ENCODE measurements at regions not wholly inside any gene's neighbourhood (a gene's known extent, or its start where the extent isn't known, plus 50 kb on each side); places are given as distances from the start of the nearest gene placed in this dataset.

GRCh38 chr5:144638787-144639186 lies 468.1 kb downstream of the KCTD16 start:
- CTCF ChIA-PET, result no interaction called here
- H3K27me3 ChIP-seq (ENCODE audit: control insufficient read depth, insufficient read depth, low read length), result no peaks in the 10 kb centered on the region
- H3K4me1 ChIP-seq (ENCODE audit: control insufficient read depth, insufficient read depth, low read length), result no peaks in the 10 kb centered on the region
- ATAC-seq (no peak), DNase-seq (ENCODE audit: low read depth, low spot score) (no peak)
- intact Hi-C loops (cut with micrococcal nuclease; ENCODE audit: unreplicated experiment) (no loop called here), in situ Hi-C loops (cut with HindIII; ENCODE audit: low pct_unique_long_range_greater_than_20kb, low sequenced_read_pairs) (no loop called here)
- H3K27ac ChIP-seq (ENCODE audit: low read length), result no peak overlapping the region
- POLR2A ChIA-PET, result no interaction called here
- TF ChIP-seq REST (IDR thresholded peaks at IDR 0.05; ENCODE audit: insufficient read depth in 1 of 2, low read depth in 2 of 2, low read length in 1 of 2) (no peak), TCF7L2 (IDR thresholded peaks at IDR 0.05; ENCODE audit: low read depth, low read length) (no peak), SIN3A (IDR thresholded peaks at IDR 0.05; ENCODE audit: borderline replicate concordance, insufficient read depth, low read depth, low read length) (no peak), CTCF (IDR thresholded peaks at IDR 0.05) (no peak), POLR2AphosphoS5 (IDR thresholded peaks at IDR 0.05; ENCODE audit: low read depth, low read length) (no peak)
- BruUV-seq (replicated peaks), result no TSS peak
- H3K36me3 ChIP-seq (ENCODE audit: control insufficient read depth, insufficient read depth, low read length), result no peaks in the 10 kb centered on the region
- no peak overlapping the region for H3K4me3 ChIP-seq (ENCODE audit: low read depth in 2 of 2, low read length in 2 of 2)
- H3K9me3 ChIP-seq (ENCODE audit: control insufficient read depth, insufficient read depth, low read depth, low read length), result peaks cover 2% of the 10 kb centered on the region; the same call in 1 of the 2 replicates

- ATAC-seq, result no peak
- no peak overlapping the region for H3K27ac ChIP-seq (ENCODE audit: low read length)
- no TSS peak for BruUV-seq (replicated peaks)
- no peak overlapping the region for H3K4me3 ChIP-seq (ENCODE audit: low read depth in 2 of 2, low read length in 2 of 2)
- H3K9me3 ChIP-seq (ENCODE audit: control insufficient read depth, insufficient read depth, low read depth, low read length), result peaks cover 2% of the 10 kb centered on the region; the same call in 1 of the 2 replicates
- no peaks in the 10 kb centered on the region for H3K27me3 ChIP-seq (ENCODE audit: control insufficient read depth, insufficient read depth, low read length)
- ChIA-PET POLR2A (no interaction called here), CTCF (no interaction called here)
- DNase-seq (ENCODE audit: low read depth, low spot score), result no peak
- TF ChIP-seq REST (IDR thresholded peaks at IDR 0.05; ENCODE audit: insufficient read depth in 1 of 2, low read depth in 2 of 2, low read length in 1 of 2) (peak in 1 of 2 experiments; percentile 44; a peak in 1 of 4 replicates), POLR2AphosphoS5 (IDR thresholded peaks at IDR 0.05; ENCODE audit: low read depth, low read length) (no peak)
- in situ Hi-C loops (cut with HindIII; ENCODE audit: low pct_unique_long_range_greater_than_20kb, low sequenced_read_pairs) (no loop called here), intact Hi-C loops (cut with micrococcal nuclease; ENCODE audit: unreplicated experiment) (no loop called here)
- H3K4me1 ChIP-seq (ENCODE audit: control insufficient read depth, insufficient read depth, low read length), result no peaks in the 10 kb centered on the region
- no peaks in the 10 kb centered on the region for H3K36me3 ChIP-seq (ENCODE audit: control insufficient read depth, insufficient read depth, low read length)
These were observed 463.5 kb downstream of the KCTD16 start for GRCh38 chr5:144634138-144634537.
